Endodermal cell (in vitro differentiated cells): ENCODE measurements at regions not wholly inside any gene's neighbourhood (a gene's known extent, or its start where the extent isn't known, plus 50 kb on each side); places are given as distances from the start of the nearest gene placed in this dataset.

Experiments used
- DNase-seq: peaks from one replicate; pipeline ENCODE4 v3.0.0-alpha.2; 2017
- H3K27ac ChIP-seq: 2 replicates; pipeline ENCODE4 v1.5.1; 2013; ENCODE audit warnings: mild to moderate bottlenecking, low read depth, low read length, moderate library complexity
- H3K27me3 ChIP-seq: 2 replicates; pipeline ENCODE4 v1.6.1; 2013; ENCODE audit warnings: mild to moderate bottlenecking, low read length, moderate library complexity; ENCODE audit not compliant: insufficient read depth, control insufficient read depth, poor library complexity, severe bottlenecking
- H3K36me3 ChIP-seq: 2 replicates; pipeline ENCODE4 v1.7.0; 2013; ENCODE audit warnings: mild to moderate bottlenecking, low read length, moderate library complexity; ENCODE audit not compliant: control insufficient read depth, insufficient read depth
- H3K4me1 ChIP-seq: one replicate; pipeline ENCODE4 v1.7.0; 2013; ENCODE audit warnings: low read length; ENCODE audit not compliant: control insufficient read depth, insufficient read depth
- H3K4me3 ChIP-seq: 2 replicates; pipeline ENCODE4 v1.5.1; 2013; ENCODE audit warnings: mild to moderate bottlenecking, low read length, moderate library complexity
- H3K9ac ChIP-seq: 2 replicates; pipeline ENCODE4 v1.6.1; 2013; ENCODE audit warnings: mild to moderate bottlenecking, low read length, moderate library complexity; ENCODE audit not compliant: poor library complexity, severe bottlenecking; ENCODE audit errors: extremely low read depth
- H3K9me3 ChIP-seq: 2 replicates; pipeline ENCODE4 v1.6.1; 2013; ENCODE audit warnings: mild to moderate bottlenecking, low read length, moderate library complexity; ENCODE audit not compliant: control insufficient read depth
- H3K27ac Mint-ChIP-seq: 2 replicates; pipeline ENCODE4 v1.8.0; 2020; ENCODE audit warnings: mixed read lengths
- H3K27me3 Mint-ChIP-seq: 2 replicates; pipeline ENCODE4 v1.8.0; 2021; ENCODE audit warnings: mild to moderate bottlenecking, mixed read lengths; ENCODE audit not compliant: insufficient read depth
- H3K36me3 Mint-ChIP-seq: 2 replicates; pipeline ENCODE4 v1.8.0; 2020; ENCODE audit warnings: low read depth, mixed read lengths
- H3K4me1 Mint-ChIP-seq: 2 replicates; pipeline ENCODE4 v1.8.0; 2020; ENCODE audit warnings: mixed read lengths
- H3K4me3 Mint-ChIP-seq: 2 replicates; pipeline ENCODE4 v1.8.0; 2020; ENCODE audit warnings: mild to moderate bottlenecking, moderate library complexity, mixed read lengths
- H3K9me3 Mint-ChIP-seq: 2 replicates; pipeline ENCODE4 v1.8.0; 2020; ENCODE audit warnings: mild to moderate bottlenecking, mixed read lengths
- WGBS, 2 experiments: methylation state at CpG; one replicate each; pipeline versions ENCODE4 v1.1.5 to v1.1.7; 2013; ENCODE audit warnings: missing lambda C conversion rate in 2 of 2, mixed read lengths in 1 of 2; ENCODE audit not compliant: insufficient coverage in 1 of 2, insufficient read length in 1 of 2; 5-methylcytosine and 5-hydroxymethylcytosine counted together
- TF ChIP-seq, protein P1 (sequence below): fragments of 200-600 bp; sonication (generic); conservative IDR thresholded peaks from 2 replicates; pipeline ENCODE4 v1.5.0; 2021; ENCODE audit warnings: antibody characterized with exemption, mild to moderate bottlenecking

DNA sequence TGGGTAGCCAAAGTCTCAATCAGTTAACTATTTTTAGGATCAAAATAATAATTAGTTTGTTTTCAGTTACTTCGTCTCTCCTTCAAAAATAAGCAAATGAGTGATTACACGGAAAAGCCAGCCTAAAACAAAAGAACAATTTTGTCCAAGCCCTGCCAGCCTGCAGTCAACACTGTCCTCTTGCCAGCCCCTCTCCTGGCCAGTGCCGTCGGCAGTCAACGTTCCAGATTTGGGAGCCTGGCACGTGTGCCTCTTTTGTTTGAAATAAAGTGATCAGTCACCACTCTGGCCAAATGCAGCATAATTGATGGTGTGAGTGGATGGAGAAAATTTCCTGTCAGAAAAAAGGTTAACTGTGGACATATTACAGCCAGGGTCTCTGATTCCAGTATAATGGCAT, 260.6 kb upstream of the SKOR2 start:
- 96 to 97% methylated on average over 5 to 6 of the region's 6 CpGs for WGBS, 2 experiments
- Histone ChIP-seq H3K27me3 (no peaks in the 10 kb centered on the region), H3K9ac (no peak overlapping the region), H3K27ac (no peak overlapping the region), H3K4me3 (no peak overlapping the region), H3K4me1 (no peaks in the 10 kb centered on the region), H3K36me3 (no peaks in the 10 kb centered on the region), H3K9me3 (no peaks in the 10 kb centered on the region)
- Mint-ChIP-seq H3K4me3 (no peak overlapping the region), H3K27me3 (peaks cover 1% of the 10 kb centered on the region), H3K4me1 (peaks cover 14% of the 10 kb centered on the region), H3K27ac (no peak overlapping the region), H3K9me3 (peaks cover 1% of the 10 kb centered on the region), H3K36me3 (no peaks in the 10 kb centered on the region)
- no peak for DNase-seq
- TF ChIP-seq, protein P1, sequence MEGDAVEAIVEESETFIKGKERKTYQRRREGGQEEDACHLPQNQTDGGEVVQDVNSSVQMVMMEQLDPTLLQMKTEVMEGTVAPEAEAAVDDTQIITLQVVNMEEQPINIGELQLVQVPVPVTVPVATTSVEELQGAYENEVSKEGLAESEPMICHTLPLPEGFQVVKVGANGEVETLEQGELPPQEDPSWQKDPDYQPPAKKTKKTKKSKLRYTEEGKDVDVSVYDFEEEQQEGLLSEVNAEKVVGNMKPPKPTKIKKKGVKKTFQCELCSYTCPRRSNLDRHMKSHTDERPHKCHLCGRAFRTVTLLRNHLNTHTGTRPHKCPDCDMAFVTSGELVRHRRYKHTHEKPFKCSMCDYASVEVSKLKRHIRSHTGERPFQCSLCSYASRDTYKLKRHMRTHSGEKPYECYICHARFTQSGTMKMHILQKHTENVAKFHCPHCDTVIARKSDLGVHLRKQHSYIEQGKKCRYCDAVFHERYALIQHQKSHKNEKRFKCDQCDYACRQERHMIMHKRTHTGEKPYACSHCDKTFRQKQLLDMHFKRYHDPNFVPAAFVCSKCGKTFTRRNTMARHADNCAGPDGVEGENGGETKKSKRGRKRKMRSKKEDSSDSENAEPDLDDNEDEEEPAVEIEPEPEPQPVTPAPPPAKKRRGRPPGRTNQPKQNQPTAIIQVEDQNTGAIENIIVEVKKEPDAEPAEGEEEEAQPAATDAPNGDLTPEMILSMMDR, result no peak

DNA sequence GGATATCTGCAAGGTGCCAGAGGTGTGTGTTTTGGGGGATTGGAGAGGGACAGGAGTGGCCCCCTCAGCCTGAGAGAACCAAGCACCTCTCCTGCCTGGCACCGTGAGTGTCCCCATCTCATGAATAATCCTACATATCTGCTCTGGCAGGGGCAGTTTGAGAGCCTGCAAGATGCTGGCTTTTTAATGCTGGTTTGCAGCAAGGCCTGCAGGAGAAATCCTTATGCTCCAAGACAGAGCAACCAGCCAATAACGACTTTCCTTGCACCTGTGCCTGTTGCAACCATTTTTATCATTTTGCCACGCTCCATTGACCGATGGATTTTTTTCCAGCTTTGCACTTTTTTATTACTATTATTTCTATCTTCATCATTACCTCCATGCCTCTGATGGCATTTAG, 259.4 kb upstream of the SKOR2 start:
- TF ChIP-seq, protein P1, result no peak
- Histone ChIP-seq H3K9me3 (no peaks in the 10 kb centered on the region), H3K4me1 (no peaks in the 10 kb centered on the region), H3K9ac (no peak overlapping the region), H3K27me3 (no peaks in the 10 kb centered on the region), H3K36me3 (no peaks in the 10 kb centered on the region), H3K4me3 (no peak overlapping the region), H3K27ac (no peak overlapping the region)
- no peaks in the 10 kb centered on the region for H3K36me3 Mint-ChIP-seq
- no peak overlapping the region for H3K4me3 Mint-ChIP-seq
- H3K27me3 Mint-ChIP-seq, result no peaks in the 10 kb centered on the region
- WGBS, 2 experiments, result 89 to 94% methylated on average over 3 to 4 of the region's 4 CpGs
- H3K27ac Mint-ChIP-seq, result no peak overlapping the region
- peaks cover 1% of the 10 kb centered on the region for H3K9me3 Mint-ChIP-seq
- no peak for DNase-seq
- H3K4me1 Mint-ChIP-seq, result peaks cover 14% of the 10 kb centered on the region

DNA sequence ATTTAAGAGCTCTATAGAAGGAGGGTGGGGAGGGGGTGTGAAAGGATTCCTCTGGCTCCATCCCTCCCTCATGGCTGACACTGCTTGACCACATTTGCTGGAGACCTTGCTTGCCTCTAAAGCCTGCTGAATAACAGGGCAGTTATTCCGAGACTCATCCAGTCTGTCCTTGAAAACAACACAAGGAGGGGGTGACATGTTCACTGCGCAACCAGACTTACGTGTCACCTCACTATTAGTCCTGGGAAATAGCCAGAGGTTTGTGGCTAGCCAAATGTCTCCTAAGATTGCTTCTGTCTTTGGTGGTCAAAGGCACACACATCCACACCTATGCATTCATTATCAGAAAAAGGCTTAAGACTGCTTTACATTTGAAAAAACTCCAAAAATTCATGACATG, 256.2 kb upstream of the SKOR2 start:
- no peak overlapping the region for H3K27ac Mint-ChIP-seq
- H3K4me1 Mint-ChIP-seq, result peaks cover 14% of the 10 kb centered on the region
- TF ChIP-seq, protein P1, result no peak

More for the DNA sequence above, 256.2 kb upstream of the SKOR2 start:
- H3K4me3 ChIP-seq, result no peak overlapping the region
- no peaks in the 10 kb centered on the region for H3K4me1 ChIP-seq
- H3K27me3 Mint-ChIP-seq, result no peaks in the 10 kb centered on the region
- H3K27me3 ChIP-seq, result no peaks in the 10 kb centered on the region
- H3K9ac ChIP-seq, result no peak overlapping the region
- no peaks in the 10 kb centered on the region for H3K36me3 ChIP-seq
- H3K4me3 Mint-ChIP-seq, result no peak overlapping the region
- no peak for DNase-seq
- H3K9me3 ChIP-seq, result no peaks in the 10 kb centered on the region
- H3K27ac ChIP-seq, result no peak overlapping the region
- no peaks in the 10 kb centered on the region for H3K36me3 Mint-ChIP-seq
- no peaks in the 10 kb centered on the region for H3K9me3 Mint-ChIP-seq
- 91 to 100% methylated on average over 2 to 3 of the region's 3 CpGs for WGBS, 2 experiments
